ENCODE measurements at regions not wholly inside any gene's neighbourhood (a gene's known extent, or its start where the extent isn't known, plus 50 kb on each side); places are given as distances from the start of the nearest gene placed in this dataset.

DNA sequence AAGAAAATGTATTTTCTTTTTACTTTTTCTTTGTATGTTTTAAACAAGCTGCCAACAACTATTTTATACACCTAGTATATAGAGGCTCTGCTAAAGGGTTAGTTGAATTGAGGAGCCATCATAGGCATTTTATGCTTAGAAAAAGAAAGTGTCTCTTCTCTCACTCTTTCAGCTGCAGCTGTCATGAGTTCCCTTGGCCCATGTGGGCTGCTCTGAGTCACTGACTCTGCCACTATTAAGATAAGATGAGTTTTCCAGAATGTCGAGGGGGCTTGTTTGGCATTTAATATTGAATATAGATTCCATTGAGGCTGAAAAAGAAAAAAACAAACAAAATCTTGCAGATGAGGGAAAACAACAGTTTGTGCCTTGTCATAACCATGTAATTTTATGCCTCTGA, 126.0 kb upstream of the PAQR3 start:
- no peak overlapping the region for H3K4me2 ChIP-seq (ENCODE audit: low read length)
- BruUV-seq (replicated peaks): no TSS peak
- no peaks in the 10 kb centered on the region for H3K36me3 ChIP-seq (ENCODE audit: insufficient read depth, low read length)
- ChIA-PET POLR2A (interaction anchor here (1.0 kb wide), 1 partner anchor 18 kb away, joined by 3 read pairs; no protein-coding TSS in a partner anchor), CTCF (ENCODE audit: unreplicated experiment) (no interaction called here)
- no peaks in the 10 kb centered on the region for H3K9me3 ChIP-seq (ENCODE audit: low read length)
- intact Hi-C loops (cut with micrococcal nuclease; ENCODE audit: unreplicated experiment): no loop called here
- H2AFZ ChIP-seq (ENCODE audit: low read length): no peak overlapping the region
- H3K9me2 ChIP-seq (ENCODE audit: insufficient read depth, low read length): no peaks in the 10 kb centered on the region
- no peak for DNase-seq (ENCODE audit: low spot score)
- no peak overlapping the region for H3K4me3 ChIP-seq (ENCODE audit: low read depth, low read length, poor library complexity, severe bottlenecking)
- H3K79me2 ChIP-seq (ENCODE audit: insufficient read depth, low read depth, low read length): no peaks in the 10 kb centered on the region
- no peaks in the 10 kb centered on the region for H3K4me1 ChIP-seq (ENCODE audit: insufficient read depth, low read length, poor library complexity, severe bottlenecking)
- TF ChIP-seq, protein P1, sequence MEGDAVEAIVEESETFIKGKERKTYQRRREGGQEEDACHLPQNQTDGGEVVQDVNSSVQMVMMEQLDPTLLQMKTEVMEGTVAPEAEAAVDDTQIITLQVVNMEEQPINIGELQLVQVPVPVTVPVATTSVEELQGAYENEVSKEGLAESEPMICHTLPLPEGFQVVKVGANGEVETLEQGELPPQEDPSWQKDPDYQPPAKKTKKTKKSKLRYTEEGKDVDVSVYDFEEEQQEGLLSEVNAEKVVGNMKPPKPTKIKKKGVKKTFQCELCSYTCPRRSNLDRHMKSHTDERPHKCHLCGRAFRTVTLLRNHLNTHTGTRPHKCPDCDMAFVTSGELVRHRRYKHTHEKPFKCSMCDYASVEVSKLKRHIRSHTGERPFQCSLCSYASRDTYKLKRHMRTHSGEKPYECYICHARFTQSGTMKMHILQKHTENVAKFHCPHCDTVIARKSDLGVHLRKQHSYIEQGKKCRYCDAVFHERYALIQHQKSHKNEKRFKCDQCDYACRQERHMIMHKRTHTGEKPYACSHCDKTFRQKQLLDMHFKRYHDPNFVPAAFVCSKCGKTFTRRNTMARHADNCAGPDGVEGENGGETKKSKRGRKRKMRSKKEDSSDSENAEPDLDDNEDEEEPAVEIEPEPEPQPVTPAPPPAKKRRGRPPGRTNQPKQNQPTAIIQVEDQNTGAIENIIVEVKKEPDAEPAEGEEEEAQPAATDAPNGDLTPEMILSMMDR (conservative IDR thresholded peaks at IDR 0.05; ENCODE audit: low read length): no peak
- no peak for TF ChIP-seq EZH2phosphoT487 (IDR thresholded peaks at IDR 0.05; ENCODE audit: borderline replicate concordance, low read depth, low read length)
- no peak overlapping the region for H3K27ac ChIP-seq (ENCODE audit: low read depth, low read length, poor library complexity, severe bottlenecking)
- H4K20me1 ChIP-seq (ENCODE audit: insufficient read depth, low read length): no peaks in the 10 kb centered on the region

DNA sequence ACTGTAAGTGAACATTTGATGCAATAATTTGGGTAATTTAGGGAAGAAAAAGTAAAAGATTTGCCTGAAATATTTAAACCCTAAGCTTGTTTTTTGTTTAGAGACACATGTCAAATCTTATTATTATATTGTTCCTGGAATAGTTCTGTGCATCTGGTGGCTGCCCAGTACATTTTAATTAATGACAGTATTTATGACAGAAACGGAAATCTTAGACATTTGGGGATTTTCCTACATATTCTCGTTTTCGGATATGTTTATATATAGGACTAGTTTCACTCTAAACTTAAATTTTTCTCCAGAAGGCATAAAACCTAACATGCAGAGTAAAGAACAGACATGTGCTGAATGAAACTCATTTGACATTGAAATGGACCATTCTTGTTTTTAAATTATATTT, 125.6 kb upstream of the PAQR3 start:
- ChIA-PET POLR2A (interaction anchor here (0.6 to 1.0 kb wide), 2 partner anchors 18 to 885 kb away, joined by 3 read pairs; no protein-coding TSS in a partner anchor), CTCF (ENCODE audit: unreplicated experiment) (no interaction called here)
- Histone ChIP-seq H3K4me2 (ENCODE audit: low read length) (no peak overlapping the region), H3K79me2 (ENCODE audit: insufficient read depth, low read depth, low read length) (no peaks in the 10 kb centered on the region), H2AFZ (ENCODE audit: low read length) (no peak overlapping the region), H3K36me3 (ENCODE audit: insufficient read depth, low read length) (no peaks in the 10 kb centered on the region), H4K20me1 (ENCODE audit: insufficient read depth, low read length) (no peaks in the 10 kb centered on the region), H3K9me3 (ENCODE audit: low read length) (no peaks in the 10 kb centered on the region), H3K4me3 (ENCODE audit: low read depth, low read length, poor library complexity, severe bottlenecking) (no peak overlapping the region), H3K4me1 (ENCODE audit: insufficient read depth, low read length, poor library complexity, severe bottlenecking) (no peaks in the 10 kb centered on the region), H3K27ac (ENCODE audit: low read depth, low read length, poor library complexity, severe bottlenecking) (no peak overlapping the region), H3K9me2 (ENCODE audit: insufficient read depth, low read length) (no peaks in the 10 kb centered on the region)
- intact Hi-C loops (cut with micrococcal nuclease; ENCODE audit: unreplicated experiment): no loop called here
- BruUV-seq (replicated peaks): no TSS peak
- no peak for DNase-seq (ENCODE audit: low spot score)
- TF ChIP-seq, protein P1 (conservative IDR thresholded peaks at IDR 0.05; ENCODE audit: low read length): no peak
- TF ChIP-seq EZH2phosphoT487 (IDR thresholded peaks at IDR 0.05; ENCODE audit: borderline replicate concordance, low read depth, low read length): no peak

DNA sequence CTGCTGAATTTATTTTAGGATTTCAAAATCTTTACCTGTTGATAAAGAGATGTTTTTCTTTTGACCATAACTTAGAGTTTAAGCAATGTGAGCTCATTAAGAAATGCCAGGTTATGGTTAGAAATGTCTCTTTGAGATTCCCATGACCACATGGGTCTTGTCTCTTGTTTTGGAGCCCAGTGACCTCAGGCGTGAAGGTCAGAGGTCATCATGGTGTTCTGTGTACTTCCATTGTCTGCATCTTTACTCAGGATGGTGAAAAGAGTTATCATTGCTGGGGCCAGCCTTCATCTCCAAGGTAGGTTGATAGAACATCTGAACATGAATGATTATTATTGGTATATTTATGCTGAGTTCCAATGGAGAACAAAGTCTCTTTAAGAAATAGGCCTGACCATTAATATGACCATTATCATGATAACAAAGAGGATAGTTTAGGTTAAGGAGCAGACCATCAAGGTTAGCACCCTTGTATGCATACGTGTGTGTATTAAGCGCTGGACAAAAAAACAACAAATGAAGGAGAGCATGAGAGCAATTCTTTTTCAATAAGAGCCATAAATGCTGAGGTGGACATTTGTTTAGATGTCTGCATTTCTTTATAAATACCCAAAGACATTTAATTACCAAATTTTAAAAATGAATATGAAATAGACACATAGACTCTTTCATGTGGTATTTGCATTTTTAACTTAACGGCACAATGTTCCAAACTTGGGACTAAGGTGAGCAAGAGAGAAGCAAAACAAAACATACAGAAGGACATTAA, 120.6 kb upstream of the PAQR3 start:
- Histone ChIP-seq H3K36me3 (ENCODE audit: insufficient read depth, low read length) (no peaks in the 10 kb centered on the region), H3K9me2 (ENCODE audit: insufficient read depth, low read length) (no peaks in the 10 kb centered on the region), H4K20me1 (ENCODE audit: insufficient read depth, low read length) (no peaks in the 10 kb centered on the region), H2AFZ (ENCODE audit: low read length) (no peak overlapping the region), H3K27ac (ENCODE audit: low read depth, low read length, poor library complexity, severe bottlenecking) (no peak overlapping the region), H3K79me2 (ENCODE audit: insufficient read depth, low read depth, low read length) (no peaks in the 10 kb centered on the region), H3K9me3 (ENCODE audit: low read length) (no peaks in the 10 kb centered on the region), H3K4me2 (ENCODE audit: low read length) (no peak overlapping the region), H3K4me3 (ENCODE audit: low read depth, low read length, poor library complexity, severe bottlenecking) (no peak overlapping the region), H3K4me1 (ENCODE audit: insufficient read depth, low read length, poor library complexity, severe bottlenecking) (no peaks in the 10 kb centered on the region)
- ChIA-PET CTCF (ENCODE audit: unreplicated experiment) (no interaction called here), POLR2A (interaction anchor here (0.6 kb wide), 1 partner anchor 27 kb away, joined by 7 read pairs; no protein-coding TSS in a partner anchor)
- BruUV-seq (replicated peaks): no TSS peak
- TF ChIP-seq EZH2phosphoT487 (IDR thresholded peaks at IDR 0.05; ENCODE audit: borderline replicate concordance, low read depth, low read length): no peak
- TF ChIP-seq, protein P1 (conservative IDR thresholded peaks at IDR 0.05; ENCODE audit: low read length): no peak
- DNase-seq (ENCODE audit: low spot score): no peak
- intact Hi-C loops (cut with micrococcal nuclease; ENCODE audit: unreplicated experiment): no loop called here

Data from OCI-LY7 (cell line).